H9 (cell line): ENCODE measurements at regions not wholly inside any gene's neighbourhood (a gene's known extent, or its start where the extent isn't known, plus 50 kb on each side); places are given as distances from the start of the nearest gene placed in this dataset.

Source experiments
- DNase-seq: peaks from one replicate; pipeline ENCODE4 v3.0.0-alpha.2; 2017
- H2AFZ ChIP-seq: one replicate; pipeline ENCODE4 v1.6.1; 2013; ENCODE audit warnings: mild to moderate bottlenecking, low read length, control low read depth, moderate library complexity
- H2AK5ac ChIP-seq: 2 replicates; pipeline ENCODE4 v1.6.1; 2013; ENCODE audit warnings: low read length, control low read depth, mixed read lengths; ENCODE audit not compliant: insufficient read length
- H2BK120ac ChIP-seq: one replicate; pipeline ENCODE4 v1.6.1; 2013; ENCODE audit warnings: low read depth, mild to moderate bottlenecking, low read length, control low read depth, inconsistent platforms; ENCODE audit not compliant: poor library complexity, severe bottlenecking
- H2BK12ac ChIP-seq: 2 replicates; pipeline ENCODE4 v1.6.1; 2013; ENCODE audit warnings: low read length, control low read depth, mixed read lengths, low read depth; ENCODE audit not compliant: insufficient read length
- H2BK15ac ChIP-seq: 2 replicates; pipeline ENCODE4 v1.6.1; 2013; ENCODE audit warnings: low read depth, low read length, control low read depth
- H2BK20ac ChIP-seq: one replicate; pipeline ENCODE4 v1.6.1; 2013; ENCODE audit warnings: low read depth, mild to moderate bottlenecking, low read length, control low read depth, inconsistent platforms; ENCODE audit not compliant: poor library complexity, severe bottlenecking
- H2BK5ac ChIP-seq: 2 replicates; pipeline ENCODE4 v1.6.1; 2013; ENCODE audit warnings: low read length, control low read depth, mixed read lengths; ENCODE audit not compliant: insufficient read length
- H3K14ac ChIP-seq: 2 replicates; pipeline ENCODE4 v1.6.1; 2013; ENCODE audit warnings: low read length, control low read depth; ENCODE audit not compliant: insufficient read depth
- H3K18ac ChIP-seq: 2 replicates; pipeline ENCODE4 v1.6.1; 2013; ENCODE audit warnings: low read depth, mild to moderate bottlenecking, mixed read lengths, low read length, control low read depth; ENCODE audit not compliant: insufficient read length
- H3K23ac ChIP-seq: 2 replicates; pipeline ENCODE4 v1.6.1; 2013; ENCODE audit warnings: low read length, control low read depth, mixed read lengths, low read depth; ENCODE audit not compliant: insufficient read length
- H3K23me2 ChIP-seq: 2 replicates; pipeline ENCODE4 v1.6.1; 2013; ENCODE audit warnings: low read depth, mild to moderate bottlenecking, mixed read lengths, low read length, control low read depth; ENCODE audit not compliant: insufficient read length, poor library complexity, severe bottlenecking
- H3K27ac ChIP-seq: 2 replicates; pipeline ENCODE4 v1.5.1; 2013; ENCODE audit warnings: low read length, control low read depth, mixed read lengths, low read depth; ENCODE audit not compliant: insufficient read length
- H3K27me3 ChIP-seq: 2 replicates; pipeline ENCODE4 v1.6.1; 2013; ENCODE audit warnings: low read length, control low read depth, inconsistent platforms; ENCODE audit not compliant: insufficient read depth
- H3K4ac ChIP-seq: 2 replicates; pipeline ENCODE4 v1.6.1; 2013; ENCODE audit warnings: low read depth, mild to moderate bottlenecking, control low read depth, inconsistent platforms, low read length, moderate library complexity
- H3K4me1 ChIP-seq: 2 replicates; pipeline ENCODE4 v1.6.1; 2013; ENCODE audit warnings: low read length, control low read depth, inconsistent platforms; ENCODE audit not compliant: insufficient read depth
- H3K4me2 ChIP-seq: 2 replicates; pipeline ENCODE4 v1.6.1; 2013; ENCODE audit warnings: low read length, control low read depth, mixed read lengths; ENCODE audit not compliant: insufficient read length, insufficient read depth
- H3K56ac ChIP-seq: 2 replicates; pipeline ENCODE4 v1.6.1; 2013; ENCODE audit warnings: low read depth, mild to moderate bottlenecking, mixed read lengths, low read length, control low read depth; ENCODE audit not compliant: insufficient read length
- H3K79me1 ChIP-seq: 2 replicates; pipeline ENCODE4 v1.6.1; 2013; ENCODE audit warnings: low read depth, mild to moderate bottlenecking, moderate library complexity, low read length, control low read depth, inconsistent platforms; ENCODE audit not compliant: insufficient read depth, poor library complexity, severe bottlenecking
- H3K79me2 ChIP-seq: 2 replicates; pipeline ENCODE4 v1.6.1; 2013; ENCODE audit warnings: low read length, control low read depth, inconsistent platforms; ENCODE audit not compliant: insufficient read depth
- H3K9ac ChIP-seq: 2 replicates; pipeline ENCODE4 v1.6.1; 2013; ENCODE audit warnings: low read length, control low read depth, mixed read lengths; ENCODE audit not compliant: insufficient read length; ENCODE audit errors: extremely low read depth
- H3K9me3 ChIP-seq: one replicate; pipeline ENCODE4 v1.6.1; 2013; ENCODE audit warnings: low read depth, low read length, inconsistent platforms; ENCODE audit not compliant: control insufficient read depth
- H3T11ph ChIP-seq: one replicate; pipeline ENCODE4 v1.6.1; 2013; ENCODE audit warnings: mild to moderate bottlenecking, low read length, control low read depth, inconsistent platforms
- H4K20me1 ChIP-seq: one replicate; pipeline ENCODE4 v1.6.1; 2013; ENCODE audit not compliant: control insufficient read depth, insufficient read length, insufficient read depth
- H4K5ac ChIP-seq: 2 replicates; pipeline ENCODE4 v1.6.1; 2013; ENCODE audit warnings: low read depth, mild to moderate bottlenecking, mixed read lengths, low read length, control low read depth; ENCODE audit not compliant: insufficient read length
- H4K8ac ChIP-seq: replicated peaks from 2 replicates; pipeline ENCODE4 v1.6.1; 2013; ENCODE audit warnings: low read length, control low read depth, mixed read lengths, low read depth; ENCODE audit not compliant: insufficient read length
- H4K91ac ChIP-seq: 2 replicates; pipeline ENCODE4 v1.6.1; 2013; ENCODE audit warnings: low read depth, mild to moderate bottlenecking, moderate library complexity, mixed read lengths, low read length, control low read depth; ENCODE audit not compliant: insufficient read length
- H3K27ac Mint-ChIP-seq, 3 experiments: 2 replicates in 2 of 3; 3 replicates in 1 of 3; pipeline ENCODE4 v1.8.0; 2020 to 2021; ENCODE audit warnings: mixed read lengths in 3 of 3, mild to moderate bottlenecking in 1 of 3, moderate library complexity in 1 of 3
- H3K27me3 Mint-ChIP-seq: 2 replicates; pipeline ENCODE4 v1.8.0; 2021; ENCODE audit warnings: low read depth, mild to moderate bottlenecking, moderate library complexity, mixed read lengths
- H3K36me3 Mint-ChIP-seq, 3 experiments: 2 replicates in 2 of 3; 3 replicates in 1 of 3; pipeline ENCODE4 v1.8.0; 2020 to 2021; ENCODE audit warnings: low read depth in 3 of 3, mixed read lengths in 3 of 3; ENCODE audit not compliant: insufficient read depth in 1 of 3
- H3K4me1 Mint-ChIP-seq, 2 experiments: 2 replicates each; pipeline ENCODE4 v1.8.0; 2020; ENCODE audit warnings: mixed read lengths in 2 of 2
- H3K4me3 Mint-ChIP-seq, 2 experiments: 2 replicates in 1 of 2; 3 replicates in 1 of 2; pipeline ENCODE4 v1.8.0; 2020 to 2021; ENCODE audit warnings: mild to moderate bottlenecking in 2 of 2, mixed read lengths in 2 of 2, moderate library complexity in 1 of 2
- H3K9me3 Mint-ChIP-seq, 2 experiments: 2 replicates in 1 of 2; 3 replicates in 1 of 2; pipeline ENCODE4 v1.8.0; 2020; ENCODE audit warnings: mild to moderate bottlenecking in 2 of 2, mixed read lengths in 2 of 2, moderate library complexity in 1 of 2
- WGBS: extraction: QIAGEN DNeasy Blood & Tissue Kit; methylation state at CpG from one replicate; pipeline ENCODE4 v1.1.7; 2013; ENCODE audit warnings: missing lambda C conversion rate, low lambda C conversion rate, mixed read lengths; ENCODE audit not compliant: insufficient read length; ENCODE audit errors: extremely low coverage; 5-methylcytosine and 5-hydroxymethylcytosine counted together
- TF ChIP-seq, protein P1 (sequence below): fragments of 200-600 bp; sonication (generic); conservative IDR thresholded peaks from 3 replicates; pipeline ENCODE4 v1.8.0; 2021; ENCODE audit warnings: antibody characterized with exemption, mild to moderate bottlenecking

DNA sequence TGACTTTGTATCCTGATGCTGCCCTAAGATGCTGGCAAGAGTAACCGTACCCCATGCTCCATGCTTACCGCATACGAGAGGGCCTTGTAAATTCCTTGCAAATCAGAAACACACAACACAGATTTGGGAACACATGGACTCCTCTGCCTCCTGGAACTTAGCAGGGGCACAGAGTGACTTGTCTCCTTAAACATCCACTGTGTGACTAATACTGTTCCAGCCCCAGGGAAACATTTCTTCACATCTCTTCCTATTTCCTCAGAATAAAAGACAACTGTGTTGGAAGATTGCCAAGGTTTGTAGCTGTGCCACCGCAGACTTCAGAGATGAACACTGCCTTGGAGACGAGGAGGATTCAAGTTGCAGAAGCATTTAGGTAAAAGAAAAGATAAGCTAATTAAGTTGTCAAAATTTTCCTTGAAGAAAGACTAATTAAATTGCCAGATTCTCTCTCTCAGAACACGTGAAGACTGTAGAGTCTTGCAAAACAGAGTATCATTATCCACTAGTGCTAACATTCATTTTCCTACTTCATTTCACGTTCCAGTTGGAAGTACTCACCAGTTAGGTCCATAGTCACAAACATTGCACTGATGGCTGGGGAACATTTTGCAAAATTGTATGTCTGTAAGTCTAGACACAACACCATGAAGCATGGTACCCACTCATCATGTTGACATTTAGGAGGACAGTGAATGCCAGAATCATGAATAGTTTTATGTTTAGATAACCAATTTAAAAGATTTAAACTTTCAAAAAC is 188.8 kb downstream of the TSN start:
- H2AFZ ChIP-seq, result no peak overlapping the region

More for the DNA sequence above, 188.8 kb downstream of the TSN start:
- H2AK5ac ChIP-seq, result no peak overlapping the region
- no peaks in the 10 kb centered on the region for H3K23me2 ChIP-seq
- no peaks in the 10 kb centered on the region for H3K79me2 ChIP-seq
- DNase-seq, result no peak
- H3K79me1 ChIP-seq, result no peaks in the 10 kb centered on the region
- H4K5ac ChIP-seq, result no peak overlapping the region
- H3K4ac ChIP-seq, result no peak overlapping the region
- H2BK120ac ChIP-seq, result no peak overlapping the region
- no peak overlapping the region for H3K4me2 ChIP-seq
- H3K36me3 Mint-ChIP-seq, result no peaks in the 10 kb centered on the region
- no peak overlapping the region for H2BK12ac ChIP-seq
- no peaks in the 10 kb centered on the region for H3K9me3 Mint-ChIP-seq
- TF ChIP-seq, protein P1, sequence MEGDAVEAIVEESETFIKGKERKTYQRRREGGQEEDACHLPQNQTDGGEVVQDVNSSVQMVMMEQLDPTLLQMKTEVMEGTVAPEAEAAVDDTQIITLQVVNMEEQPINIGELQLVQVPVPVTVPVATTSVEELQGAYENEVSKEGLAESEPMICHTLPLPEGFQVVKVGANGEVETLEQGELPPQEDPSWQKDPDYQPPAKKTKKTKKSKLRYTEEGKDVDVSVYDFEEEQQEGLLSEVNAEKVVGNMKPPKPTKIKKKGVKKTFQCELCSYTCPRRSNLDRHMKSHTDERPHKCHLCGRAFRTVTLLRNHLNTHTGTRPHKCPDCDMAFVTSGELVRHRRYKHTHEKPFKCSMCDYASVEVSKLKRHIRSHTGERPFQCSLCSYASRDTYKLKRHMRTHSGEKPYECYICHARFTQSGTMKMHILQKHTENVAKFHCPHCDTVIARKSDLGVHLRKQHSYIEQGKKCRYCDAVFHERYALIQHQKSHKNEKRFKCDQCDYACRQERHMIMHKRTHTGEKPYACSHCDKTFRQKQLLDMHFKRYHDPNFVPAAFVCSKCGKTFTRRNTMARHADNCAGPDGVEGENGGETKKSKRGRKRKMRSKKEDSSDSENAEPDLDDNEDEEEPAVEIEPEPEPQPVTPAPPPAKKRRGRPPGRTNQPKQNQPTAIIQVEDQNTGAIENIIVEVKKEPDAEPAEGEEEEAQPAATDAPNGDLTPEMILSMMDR, result no peak
- WGBS, result no CpG with 5 or more reads among the region's 7 CpGs
- H3K9me3 ChIP-seq, result no peaks in the 10 kb centered on the region
- H3K9ac ChIP-seq, result no peak overlapping the region
- no peak overlapping the region for H4K8ac ChIP-seq
- no peak overlapping the region for H3K4me3 Mint-ChIP-seq
- no peak overlapping the region for H2BK20ac ChIP-seq
- no peak overlapping the region for H3K27ac Mint-ChIP-seq
- H3T11ph ChIP-seq, result no peak overlapping the region
- H3K56ac ChIP-seq, result no peak overlapping the region
- no peak overlapping the region for H3K27ac ChIP-seq
- no peaks in the 10 kb centered on the region for H4K20me1 ChIP-seq
- no peak overlapping the region for H3K14ac ChIP-seq
- no peaks in the 10 kb centered on the region for H3K4me1 Mint-ChIP-seq
- H2BK5ac ChIP-seq, result no peak overlapping the region
- H3K4me1 ChIP-seq, result no peaks in the 10 kb centered on the region
- no peak overlapping the region for H3K18ac ChIP-seq
- H3K27me3 Mint-ChIP-seq, result no peaks in the 10 kb centered on the region
- H3K27me3 ChIP-seq, result no peaks in the 10 kb centered on the region
- H3K23ac ChIP-seq, result no peak overlapping the region
- H4K91ac ChIP-seq, result no peak overlapping the region
- H2BK15ac ChIP-seq, result no peak overlapping the region
